Endothelial cell (in vitro differentiated cells): ENCODE measurements at regions not wholly inside any gene's neighbourhood (a gene's known extent, or its start where the extent isn't known, plus 50 kb on each side); places are given as distances from the start of the nearest gene placed in this dataset.

Source experiments
- DNase-seq: peaks from one replicate; pipeline ENCODE4 v3.0.0; 2021; ENCODE audit warnings: low spot score
- H3K27ac Mint-ChIP-seq: one replicate; pipeline ENCODE4 v1.8.0; 2021; ENCODE audit warnings: mixed read lengths, inconsistent platforms; ENCODE audit not compliant: unreplicated experiment
- H3K27me3 Mint-ChIP-seq: one replicate; pipeline ENCODE4 v1.8.0; 2021; ENCODE audit warnings: mild to moderate bottlenecking, moderate library complexity, mixed read lengths, inconsistent platforms; ENCODE audit not compliant: unreplicated experiment
- H3K36me3 Mint-ChIP-seq: one replicate; pipeline ENCODE4 v1.8.0; 2021; ENCODE audit warnings: mild to moderate bottlenecking, low read depth, mixed read lengths, inconsistent platforms; ENCODE audit not compliant: unreplicated experiment
- H3K4me1 Mint-ChIP-seq: one replicate; pipeline ENCODE4 v1.8.0; 2021; ENCODE audit warnings: mild to moderate bottlenecking, mixed read lengths, inconsistent platforms; ENCODE audit not compliant: unreplicated experiment
- H3K4me3 Mint-ChIP-seq: one replicate; pipeline ENCODE4 v1.8.0; 2021; ENCODE audit warnings: mild to moderate bottlenecking, mixed read lengths, inconsistent platforms; ENCODE audit not compliant: unreplicated experiment
- H3K9me3 Mint-ChIP-seq: one replicate; pipeline ENCODE4 v1.8.0; 2021; ENCODE audit warnings: mixed read lengths, inconsistent platforms; ENCODE audit not compliant: unreplicated experiment
- CTCF ChIP-seq: fragments of 200-600 bp; sonication (generic); IDR thresholded peaks from one replicate; pipeline ENCODE4 v1.5.0; 2021; ENCODE audit warnings: antibody characterized with exemption; ENCODE audit not compliant: unreplicated experiment

GRCh38 chr2:41710944-41711343 is 336.9 kb upstream of the PKDCC start:
- no peak for TF ChIP-seq CTCF
- Mint-ChIP-seq H3K27ac (no peak overlapping the region), H3K4me3 (no peak overlapping the region), H3K4me1 (peaks cover 10% of the 10 kb centered on the region), H3K27me3 (no peaks in the 10 kb centered on the region), H3K9me3 (no peaks in the 10 kb centered on the region), H3K36me3 (no peaks in the 10 kb centered on the region)
- DNase-seq: no peak

GRCh38 chr2:41711736-41712135 is 336.1 kb upstream of the PKDCC start:
- no peak for TF ChIP-seq CTCF
- Mint-ChIP-seq H3K27ac (no peak overlapping the region), H3K4me3 (no peak overlapping the region), H3K9me3 (no peaks in the 10 kb centered on the region), H3K4me1 (peaks cover 10% of the 10 kb centered on the region), H3K27me3 (no peaks in the 10 kb centered on the region), H3K36me3 (no peaks in the 10 kb centered on the region)
- DNase-seq: no peak

- no peak overlapping the region for H3K27ac Mint-ChIP-seq
- H3K27me3 Mint-ChIP-seq: peaks cover 4% of the 10 kb centered on the region
- H3K4me3 Mint-ChIP-seq: no peak overlapping the region
- no peak for DNase-seq
- no peak for TF ChIP-seq CTCF
- H3K4me1 Mint-ChIP-seq: peaks cover 15% of the 10 kb centered on the region
- H3K36me3 Mint-ChIP-seq: no peaks in the 10 kb centered on the region
- H3K9me3 Mint-ChIP-seq: no peaks in the 10 kb centered on the region
These were observed 331.3 kb upstream of the PKDCC start for GRCh38 chr2:41716497-41716896.

- H3K36me3 Mint-ChIP-seq: no peaks in the 10 kb centered on the region
- no peak overlapping the region for H3K27ac Mint-ChIP-seq
- H3K9me3 Mint-ChIP-seq: no peaks in the 10 kb centered on the region
- no peak for DNase-seq
- H3K27me3 Mint-ChIP-seq: peaks cover 4% of the 10 kb centered on the region
- no peak for TF ChIP-seq CTCF
- H3K4me1 Mint-ChIP-seq: peaks cover 21% of the 10 kb centered on the region
- H3K4me3 Mint-ChIP-seq: no peak overlapping the region
These were observed 330.0 kb upstream of the PKDCC start for GRCh38 chr2:41717839-41718238.

GRCh38 chr2:41718705-41719104 is 329.1 kb upstream of the PKDCC start:
- Mint-ChIP-seq H3K4me3 (no peak overlapping the region), H3K9me3 (no peaks in the 10 kb centered on the region), H3K4me1 (peaks cover 17% of the 10 kb centered on the region), H3K36me3 (no peaks in the 10 kb centered on the region), H3K27ac (no peak overlapping the region), H3K27me3 (peaks cover 4% of the 10 kb centered on the region)
- DNase-seq: no peak
- no peak for TF ChIP-seq CTCF
